SH-SY5Y (cell line): ENCODE measurements at regions not wholly inside any gene's neighbourhood (a gene's known extent, or its start where the extent isn't known, plus 50 kb on each side); places are given as distances from the start of the nearest gene placed in this dataset.

Experiments used
- GATA2 ChIP-seq: IDR thresholded peaks from 2 replicates; pipeline ENCODE4 v1.6.1; 2011; ENCODE audit warnings: mild to moderate bottlenecking, low read depth, low read length
- GATA3 ChIP-seq: IDR thresholded peaks from 2 replicates; pipeline ENCODE4 v1.6.1; 2011; ENCODE audit warnings: low read depth, mild to moderate bottlenecking, low read length, moderate library complexity

DNA sequence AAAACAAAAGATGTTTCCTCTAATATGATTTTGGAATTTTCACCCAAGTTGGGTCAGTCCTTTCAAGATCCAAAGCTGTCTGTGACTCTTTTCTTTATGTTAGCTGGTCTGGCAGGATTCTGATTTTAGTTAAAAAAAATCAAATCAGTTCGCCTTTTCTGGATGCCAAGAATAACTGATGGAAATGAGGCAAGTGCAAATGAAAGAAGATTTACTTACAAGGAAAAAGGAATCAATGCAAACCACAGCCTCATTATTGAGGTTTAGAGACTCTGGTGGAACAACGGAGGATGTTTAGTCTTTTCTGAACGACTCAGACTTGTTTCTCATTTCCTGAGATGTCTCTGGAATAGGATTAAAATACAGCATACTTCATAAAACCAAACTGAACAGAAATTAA, 117.0 kb upstream of the DYRK2 start:
- TF ChIP-seq GATA2 = no peak
- TF ChIP-seq GATA3 = no peak
